ENCODE measurements at regions not wholly inside any gene's neighbourhood (a gene's known extent, or its start where the extent isn't known, plus 50 kb on each side); places are given as distances from the start of the nearest gene placed in this dataset.

DNA sequence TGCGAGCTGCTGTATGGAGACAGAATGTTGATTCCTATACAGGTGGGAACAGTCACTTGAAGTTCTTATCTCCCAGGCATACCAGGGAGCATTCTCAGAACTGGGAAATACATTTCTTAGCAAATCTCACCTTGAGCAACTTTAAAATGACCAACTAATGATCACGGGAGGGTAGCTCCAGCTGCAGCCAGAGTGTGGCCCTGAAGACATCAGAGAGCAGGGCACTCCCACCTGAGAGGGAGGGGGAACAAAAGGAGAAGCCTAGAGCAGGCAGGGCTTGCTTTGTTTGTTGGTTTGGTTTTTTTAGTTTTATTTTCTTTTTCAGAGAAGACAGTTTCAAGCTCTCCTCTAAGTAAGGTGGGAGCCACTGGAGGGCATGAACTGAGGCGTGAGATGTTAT is 101.1 kb downstream of the OTX2 start:
- TF ChIP-seq RAD21 (IDR thresholded peaks at IDR 0.05; ENCODE audit: low read depth) (no peak), CREB1 (IDR thresholded peaks at IDR 0.05; ENCODE audit: low read depth) (no peak), CEBPB (IDR thresholded peaks at IDR 0.05) (no peak), FOXM1 (IDR thresholded peaks at IDR 0.05; ENCODE audit: borderline replicate concordance, low read depth) (no peak), YY1 (IDR thresholded peaks at IDR 0.05; ENCODE audit: low read depth) (no peak), EP300 (IDR thresholded peaks at IDR 0.05; ENCODE audit: borderline replicate concordance) (no peak), ZBTB7A (IDR thresholded peaks at IDR 0.05; ENCODE audit: low read depth) (no peak), TEAD4 (IDR thresholded peaks at IDR 0.05) (no peak)
- TF ChIP-seq, protein P1, sequence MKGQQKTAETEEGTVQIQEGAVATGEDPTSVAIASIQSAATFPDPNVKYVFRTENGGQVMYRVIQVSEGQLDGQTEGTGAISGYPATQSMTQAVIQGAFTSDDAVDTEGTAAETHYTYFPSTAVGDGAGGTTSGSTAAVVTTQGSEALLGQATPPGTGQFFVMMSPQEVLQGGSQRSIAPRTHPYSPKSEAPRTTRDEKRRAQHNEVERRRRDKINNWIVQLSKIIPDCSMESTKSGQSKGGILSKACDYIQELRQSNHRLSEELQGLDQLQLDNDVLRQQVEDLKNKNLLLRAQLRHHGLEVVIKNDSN (IDR thresholded peaks at IDR 0.05), result no peak
- TF ChIP-seq, protein P2, sequence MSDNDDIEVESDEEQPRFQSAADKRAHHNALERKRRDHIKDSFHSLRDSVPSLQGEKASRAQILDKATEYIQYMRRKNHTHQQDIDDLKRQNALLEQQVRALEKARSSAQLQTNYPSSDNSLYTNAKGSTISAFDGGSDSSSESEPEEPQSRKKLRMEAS (IDR thresholded peaks at IDR 0.05), result no peak
